Nephron (organoid): ENCODE measurements at regions not wholly inside any gene's neighbourhood (a gene's known extent, or its start where the extent isn't known, plus 50 kb on each side); places are given as distances from the start of the nearest gene placed in this dataset.

Experiments
- H3K27ac Mint-ChIP-seq, 3 experiments: 2 replicates each; pipeline ENCODE4 v1.8.0; 2020; ENCODE audit warnings: mixed read lengths in 3 of 3, mild to moderate bottlenecking in 2 of 3, moderate library complexity in 1 of 3
- H3K27me3 Mint-ChIP-seq: 2 replicates; pipeline ENCODE4 v1.8.0; 2021; ENCODE audit warnings: low read depth, mild to moderate bottlenecking, moderate library complexity, mixed read lengths
- H3K36me3 Mint-ChIP-seq: 2 replicates; pipeline ENCODE4 v1.8.0; 2020; ENCODE audit warnings: low read depth, mixed read lengths
- H3K4me1 Mint-ChIP-seq: 2 replicates; pipeline ENCODE4 v1.8.0; 2020; ENCODE audit warnings: mixed read lengths
- H3K4me3 Mint-ChIP-seq, 3 experiments: 2 replicates each; pipeline ENCODE4 v1.8.0; 2020; ENCODE audit warnings: mild to moderate bottlenecking in 3 of 3, mixed read lengths in 3 of 3, moderate library complexity in 2 of 3
- H3K9me3 Mint-ChIP-seq: 2 replicates; pipeline ENCODE4 v1.8.0; 2020; ENCODE audit warnings: mixed read lengths
- CTCF ChIP-seq, 3 experiments: fragments of 200-600 bp; sonication (generic); IDR thresholded peaks; one replicate each; pipeline ENCODE4 v1.5.0; 2021; ENCODE audit warnings: antibody characterized with exemption in 3 of 3; ENCODE audit not compliant: unreplicated experiment in 3 of 3

GRCh38 chr18:33951031-33951430 lies 273.7 kb downstream of the NOL4 start:
- no peaks in the 10 kb centered on the region for H3K4me1 Mint-ChIP-seq
- H3K4me3 Mint-ChIP-seq, result no peak overlapping the region
- H3K27me3 Mint-ChIP-seq, result no peaks in the 10 kb centered on the region
- no peaks in the 10 kb centered on the region for H3K36me3 Mint-ChIP-seq
- no peaks in the 10 kb centered on the region for H3K9me3 Mint-ChIP-seq
- TF ChIP-seq CTCF (IDR thresholded peaks at IDR 0.05; ENCODE audit: unreplicated experiment in 3 of 3), result no peak
- no peak overlapping the region for H3K27ac Mint-ChIP-seq

- Mint-ChIP-seq H3K4me3 (no peak overlapping the region), H3K36me3 (no peaks in the 10 kb centered on the region), H3K27ac (no peak overlapping the region), H3K27me3 (no peaks in the 10 kb centered on the region), H3K4me1 (no peaks in the 10 kb centered on the region), H3K9me3 (no peaks in the 10 kb centered on the region)
- TF ChIP-seq CTCF (IDR thresholded peaks at IDR 0.05; ENCODE audit: unreplicated experiment in 3 of 3), result no peak
Observed at GRCh38 chr18:33946336-33946735, 278.4 kb downstream of the NOL4 start.

DNA sequence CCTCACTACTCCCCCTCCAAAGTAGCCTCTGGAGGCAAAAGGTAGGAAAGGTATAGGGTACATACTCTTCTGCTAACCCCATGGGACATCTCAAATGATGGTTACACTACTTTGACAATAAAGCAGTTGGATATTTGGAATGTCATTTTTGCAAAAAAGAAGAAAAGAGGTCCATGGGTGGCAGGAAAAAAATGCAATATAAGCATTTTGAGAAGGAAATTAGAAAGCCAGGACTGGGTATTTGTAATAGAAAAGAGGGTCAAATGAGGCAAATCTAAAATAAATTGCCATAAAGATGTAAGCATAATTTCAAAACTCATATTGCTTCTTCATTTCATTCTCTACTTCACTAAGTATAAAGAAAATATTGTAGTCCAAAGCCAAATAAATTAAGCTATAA lies 280.2 kb downstream of the NOL4 start:
- H3K4me1 Mint-ChIP-seq, result no peaks in the 10 kb centered on the region
- H3K9me3 Mint-ChIP-seq, result peaks cover 3% of the 10 kb centered on the region
- no peak overlapping the region for H3K27ac Mint-ChIP-seq
- no peak for TF ChIP-seq CTCF (IDR thresholded peaks at IDR 0.05; ENCODE audit: unreplicated experiment in 3 of 3)
- H3K36me3 Mint-ChIP-seq, result no peaks in the 10 kb centered on the region
- no peak overlapping the region for H3K4me3 Mint-ChIP-seq
- no peaks in the 10 kb centered on the region for H3K27me3 Mint-ChIP-seq

- no peak for TF ChIP-seq CTCF (IDR thresholded peaks at IDR 0.05; ENCODE audit: unreplicated experiment in 3 of 3)
- Mint-ChIP-seq H3K4me3 (no peak overlapping the region), H3K36me3 (no peaks in the 10 kb centered on the region), H3K27me3 (no peaks in the 10 kb centered on the region), H3K4me1 (no peaks in the 10 kb centered on the region), H3K9me3 (peaks cover 6% of the 10 kb centered on the region), H3K27ac (no peak overlapping the region)
Observed at GRCh38 chr18:33937270-33937816, 287.4 kb downstream of the NOL4 start.

DNA sequence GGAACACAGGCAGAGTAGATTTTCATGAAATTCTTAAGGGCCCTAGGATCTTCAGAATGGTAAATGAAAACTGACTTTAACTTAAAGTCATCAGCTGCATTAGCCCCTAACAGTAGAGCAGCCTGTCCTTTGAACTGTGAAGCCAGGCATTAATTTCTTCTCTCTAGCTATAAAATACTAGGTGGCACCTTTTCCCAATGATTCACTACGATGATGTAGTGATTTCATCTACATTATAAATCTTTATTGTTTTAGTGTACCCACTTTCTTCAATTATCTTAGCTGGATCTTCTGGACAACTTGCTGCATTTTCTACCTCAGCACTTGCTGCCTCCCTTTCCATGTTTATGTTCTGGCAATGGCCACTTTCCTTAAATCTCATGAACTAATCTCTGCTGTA lies 290.5 kb downstream of the NOL4 start:
- no peak for TF ChIP-seq CTCF (IDR thresholded peaks at IDR 0.05; ENCODE audit: unreplicated experiment in 3 of 3)
- Mint-ChIP-seq H3K27ac (no peak overlapping the region), H3K4me1 (no peaks in the 10 kb centered on the region), H3K9me3 (peaks cover 3% of the 10 kb centered on the region), H3K4me3 (no peak overlapping the region), H3K36me3 (no peaks in the 10 kb centered on the region), H3K27me3 (peaks cover 1% of the 10 kb centered on the region)

GRCh38 chr18:33928231-33928630 lies 296.5 kb downstream of the NOL4 start:
- Mint-ChIP-seq H3K4me1 (no peaks in the 10 kb centered on the region), H3K36me3 (no peaks in the 10 kb centered on the region), H3K27ac (no peak overlapping the region), H3K27me3 (peaks cover 3% of the 10 kb centered on the region), H3K4me3 (no peak overlapping the region), H3K9me3 (no peaks in the 10 kb centered on the region)
- no peak for TF ChIP-seq CTCF (IDR thresholded peaks at IDR 0.05; ENCODE audit: unreplicated experiment in 3 of 3)
